Mesenchymal stem cell (in vitro differentiated cells and primary cell): ENCODE measurements at regions not wholly inside any gene's neighbourhood (a gene's known extent, or its start where the extent isn't known, plus 50 kb on each side); places are given as distances from the start of the nearest gene placed in this dataset.
"Not testable (repeated sequence)": the region's sequence is repeated elsewhere in the genome, so short reads cannot be mapped to it uniquely, and the experiment has no call there.

Experiments used
- DNase-seq: peaks from one replicate; pipeline ENCODE4 v3.0.0-alpha.2; 2013
- H2AFZ ChIP-seq: one replicate; pipeline ENCODE4 v1.6.1; 2013; ENCODE audit warnings: low read depth, mild to moderate bottlenecking, control low read depth, inconsistent platforms, low read length, moderate library complexity
- H2AK5ac ChIP-seq: 2 replicates; pipeline ENCODE4 v1.6.1; 2013; ENCODE audit warnings: low read length, moderate library complexity, mild to moderate bottlenecking, inconsistent platforms; ENCODE audit not compliant: severe bottlenecking
- H2BK120ac ChIP-seq: one replicate; pipeline ENCODE4 v1.6.1; 2013; ENCODE audit warnings: low read depth, mild to moderate bottlenecking, inconsistent platforms, low read length, moderate library complexity
- H2BK12ac ChIP-seq, 2 experiments: one replicate each; pipeline ENCODE4 v1.6.1; 2013; ENCODE audit warnings: inconsistent platforms in 2 of 2, low read length in 2 of 2, mild to moderate bottlenecking in 2 of 2, moderate library complexity in 2 of 2, control low read depth in 1 of 2
- H2BK15ac ChIP-seq: one replicate; pipeline ENCODE4 v1.6.1; 2013; ENCODE audit warnings: mild to moderate bottlenecking, low read depth, inconsistent platforms; ENCODE audit not compliant: poor library complexity, severe bottlenecking
- H2BK5ac ChIP-seq: 2 replicates; pipeline ENCODE4 v1.6.1; 2013; ENCODE audit warnings: low read depth, mild to moderate bottlenecking, low read length, control low read depth, inconsistent platforms; ENCODE audit not compliant: poor library complexity, severe bottlenecking
- H3K14ac ChIP-seq, 2 experiments: one replicate each; pipeline ENCODE4 v1.6.1; 2013; ENCODE audit warnings: inconsistent platforms in 2 of 2, low read length in 2 of 2, control low read depth in 1 of 2, mild to moderate bottlenecking in 1 of 2, moderate library complexity in 1 of 2
- H3K18ac ChIP-seq, 2 experiments: one replicate each; pipeline ENCODE4 v1.6.1; 2013; ENCODE audit warnings: inconsistent platforms in 2 of 2, low read length in 2 of 2, control low read depth in 1 of 2, low read depth in 1 of 2, mild to moderate bottlenecking in 1 of 2
- H3K23ac ChIP-seq, 2 experiments: one replicate each; pipeline ENCODE4 v1.6.1; 2013; ENCODE audit warnings: inconsistent platforms in 2 of 2, low read length in 2 of 2, mild to moderate bottlenecking in 2 of 2, moderate library complexity in 2 of 2, control low read depth in 1 of 2
- H3K27ac ChIP-seq: 2 replicates; pipeline ENCODE4 v1.5.1; 2013; ENCODE audit warnings: mild to moderate bottlenecking, moderate library complexity, low read length, control low read depth, inconsistent platforms; ENCODE audit not compliant: poor library complexity, severe bottlenecking
- H3K27me3 ChIP-seq, 2 experiments: 2 replicates each; pipeline versions ENCODE4 v1.6.1 to v1.7.0; 2013; ENCODE audit warnings: low read length in 2 of 2, mild to moderate bottlenecking in 2 of 2, moderate library complexity in 2 of 2, control low read depth in 1 of 2, inconsistent platforms in 1 of 2; ENCODE audit not compliant: control insufficient read depth in 1 of 2, insufficient read depth in 1 of 2
- H3K36me3 ChIP-seq, 2 experiments: 2 replicates each; pipeline versions ENCODE4 v1.6.1 to v1.7.0; 2013; ENCODE audit warnings: low read length in 2 of 2, control low read depth in 1 of 2, inconsistent platforms in 1 of 2, low read depth in 1 of 2, mild to moderate bottlenecking in 1 of 2; ENCODE audit not compliant: insufficient read depth in 2 of 2, control insufficient read depth in 1 of 2
- H3K4ac ChIP-seq, 2 experiments: one replicate each; pipeline ENCODE4 v1.6.1; 2013; ENCODE audit warnings: inconsistent platforms in 2 of 2, low read length in 2 of 2, mild to moderate bottlenecking in 2 of 2, moderate library complexity in 2 of 2, control low read depth in 1 of 2, low read depth in 1 of 2
- H3K4me1 ChIP-seq: 2 replicates; pipeline ENCODE4 v1.6.1; 2013; ENCODE audit warnings: low read depth, low read length, control low read depth; ENCODE audit not compliant: control insufficient read depth, insufficient read depth
- H3K4me2 ChIP-seq: 2 replicates; pipeline ENCODE4 v1.6.1; 2013; ENCODE audit warnings: low read length, mild to moderate bottlenecking, inconsistent platforms; ENCODE audit not compliant: poor library complexity, severe bottlenecking
- H3K4me3 ChIP-seq, 2 experiments: 2 replicates each; pipeline versions ENCODE4 v1.5.1 to v1.7.0; 2013; ENCODE audit warnings: low read length in 2 of 2, mild to moderate bottlenecking in 2 of 2, control low read depth in 1 of 2, low read depth in 1 of 2; ENCODE audit not compliant: insufficient read depth in 1 of 2
- H3K79me1 ChIP-seq: replicated peaks from 2 replicates; pipeline ENCODE4 v1.6.1; 2013; ENCODE audit warnings: mild to moderate bottlenecking, control low read depth, low read length, inconsistent platforms; ENCODE audit not compliant: poor library complexity, severe bottlenecking
- H3K9ac ChIP-seq: 2 replicates; pipeline ENCODE4 v1.7.0; 2013; ENCODE audit warnings: mild to moderate bottlenecking, low read length, moderate library complexity
- H3K9me3 ChIP-seq: 2 replicates; pipeline ENCODE4 v1.7.0; 2013; ENCODE audit warnings: mild to moderate bottlenecking, low read length; ENCODE audit not compliant: control insufficient read depth
- H4K8ac ChIP-seq: one replicate; pipeline ENCODE4 v1.6.1; 2013; ENCODE audit warnings: inconsistent platforms, mild to moderate bottlenecking, low read length, moderate library complexity
- H4K91ac ChIP-seq: one replicate; pipeline ENCODE4 v1.6.1; 2013; ENCODE audit warnings: mild to moderate bottlenecking, low read length, inconsistent platforms
- WGBS: methylation state at CpG from one replicate; pipeline ENCODE4 v1.1.7; 2013; ENCODE audit warnings: mixed read lengths; 5-methylcytosine and 5-hydroxymethylcytosine counted together

DNA sequence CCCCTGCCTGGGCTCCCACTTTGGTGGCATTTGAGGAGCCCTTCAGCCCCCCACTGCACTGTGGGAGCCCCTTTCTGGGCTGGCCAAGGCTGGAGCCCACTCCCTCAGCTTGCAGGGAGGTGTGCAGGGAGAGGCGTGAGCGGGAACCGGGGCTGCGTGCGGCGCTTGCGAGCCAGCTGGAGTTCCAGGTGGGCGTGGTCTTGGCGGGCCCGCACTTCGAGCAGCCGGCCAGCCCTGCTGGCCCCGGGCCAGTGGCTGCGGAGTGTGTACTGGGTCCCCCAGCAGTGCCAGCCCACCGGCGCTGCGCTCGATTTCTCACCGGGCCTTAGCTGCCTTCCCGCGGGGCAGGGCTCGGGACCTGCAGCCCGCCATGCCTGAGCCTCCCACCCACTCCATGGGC, 94.5 kb upstream of the METAP2 start:
- no CpG with 5 or more reads among the region's 23 CpGs for WGBS
- not testable (repeated sequence) for H3K27me3 ChIP-seq, H4K8ac ChIP-seq, H3K36me3 ChIP-seq, H3K9ac ChIP-seq, H2BK5ac ChIP-seq, H3K18ac ChIP-seq, H3K4me1 ChIP-seq, H3K23ac ChIP-seq, H2BK15ac ChIP-seq, H4K91ac ChIP-seq, H2BK12ac ChIP-seq, H3K79me1 ChIP-seq, H3K4me3 ChIP-seq, H2AK5ac ChIP-seq, H3K27ac ChIP-seq, H3K14ac ChIP-seq, H3K4me2 ChIP-seq, H3K9me3 ChIP-seq, H2BK120ac ChIP-seq, DNase-seq, H3K4ac ChIP-seq, H2AFZ ChIP-seq

GRCh38 chr12:95380334-95380733, 93.6 kb upstream of the METAP2 start:
- not testable (repeated sequence) for H3K79me1 ChIP-seq, H4K8ac ChIP-seq, H2BK120ac ChIP-seq, H2BK5ac ChIP-seq, H3K36me3 ChIP-seq, H3K4ac ChIP-seq, H2BK12ac ChIP-seq, H3K9me3 ChIP-seq, H3K4me3 ChIP-seq, H2AFZ ChIP-seq, H3K18ac ChIP-seq, H3K4me2 ChIP-seq, H3K23ac ChIP-seq, DNase-seq, H3K4me1 ChIP-seq, H3K27me3 ChIP-seq, H2BK15ac ChIP-seq, H3K27ac ChIP-seq, H3K14ac ChIP-seq, H2AK5ac ChIP-seq, H3K9ac ChIP-seq, H4K91ac ChIP-seq
- 94% methylated on average over 14 of the region's 14 CpGs for WGBS

DNA sequence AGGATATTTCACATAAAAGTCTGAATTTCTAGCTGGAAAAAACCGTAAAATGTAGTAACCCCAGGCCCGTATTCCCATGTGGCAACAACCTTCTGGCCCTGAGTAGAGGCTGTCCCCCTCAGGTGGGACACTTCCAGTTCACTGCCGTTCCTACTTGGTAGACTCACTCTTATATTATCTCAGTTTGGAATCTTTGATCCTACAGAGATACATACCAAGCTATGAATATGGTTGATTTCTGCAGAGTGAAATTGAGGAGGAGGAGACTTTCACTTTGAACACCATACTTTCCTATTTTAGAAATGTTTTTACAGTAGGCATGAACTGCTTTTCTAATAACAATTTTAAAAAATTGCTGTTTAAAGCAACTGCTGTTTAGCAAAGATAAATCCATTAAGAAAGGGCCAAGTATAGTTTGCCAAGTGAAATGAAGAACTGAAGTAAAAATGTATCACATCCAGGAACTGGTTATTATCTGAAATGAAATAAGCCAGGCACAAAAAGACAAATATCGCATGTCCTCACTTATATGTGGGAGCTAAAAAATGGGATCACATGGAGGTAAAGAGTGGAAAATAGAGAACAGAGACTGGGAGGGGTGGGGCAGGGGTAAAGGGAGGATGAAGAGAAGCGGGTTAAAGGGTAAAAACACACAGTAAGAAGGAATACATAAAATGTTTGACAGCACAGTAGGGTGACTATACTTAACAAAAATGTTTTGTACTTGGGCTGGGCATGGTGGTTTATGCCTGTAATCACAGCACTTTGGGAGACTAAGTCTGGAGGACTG, 92.8 kb upstream of the METAP2 start:
- 91% methylated on average over 4 of the region's 5 CpGs for WGBS

GRCh38 chr12:95383920-95384319, 90.0 kb upstream of the METAP2 start:
- H3K23ac ChIP-seq, H3K4ac ChIP-seq, H2AK5ac ChIP-seq, H3K27ac ChIP-seq, H2BK120ac ChIP-seq, H2BK5ac ChIP-seq, H4K8ac ChIP-seq, H2BK15ac ChIP-seq, H3K14ac ChIP-seq, H3K18ac ChIP-seq, H3K9me3 ChIP-seq, H4K91ac ChIP-seq, DNase-seq, H3K4me2 ChIP-seq, H2BK12ac ChIP-seq, H3K79me1 ChIP-seq, H2AFZ ChIP-seq, H3K27me3 ChIP-seq, H3K4me1 ChIP-seq, H3K36me3 ChIP-seq: not testable (repeated sequence)
- Histone ChIP-seq H3K4me3 (peak overlapping the region in 1 of 2 experiments; percentile 61), H3K9ac (peak overlapping the region; percentile 71)
- WGBS, result 91% methylated on average over 8 of the region's 8 CpGs

More for the DNA sequence above, 92.8 kb upstream of the METAP2 start:
- no peak overlapping the region for H2BK5ac ChIP-seq
- H2AK5ac ChIP-seq, result no peak overlapping the region
- no peaks in the 10 kb centered on the region for H3K9me3 ChIP-seq
- no peak overlapping the region for H3K14ac ChIP-seq
- no peak overlapping the region for H4K8ac ChIP-seq
- H3K23ac ChIP-seq, result no peak overlapping the region
- no peak overlapping the region for H3K4ac ChIP-seq
- H3K9ac ChIP-seq, result no peak overlapping the region
- H3K27me3 ChIP-seq, result peaks cover 3% of the 10 kb centered on the region in 2 experiments
- no peak overlapping the region for H2AFZ ChIP-seq
- no peak overlapping the region for H2BK15ac ChIP-seq
- H2BK120ac ChIP-seq, result no peak overlapping the region
- no peak for DNase-seq
- H3K4me2 ChIP-seq, result no peak overlapping the region
- H3K79me1 ChIP-seq, result no peaks in the 10 kb centered on the region
- no peak overlapping the region for H3K27ac ChIP-seq
- H3K4me1 ChIP-seq, result no peaks in the 10 kb centered on the region
- no peak overlapping the region for H3K18ac ChIP-seq
- no peaks in the 10 kb centered on the region for H3K36me3 ChIP-seq
- no peak overlapping the region for H2BK12ac ChIP-seq
- no peak overlapping the region for H4K91ac ChIP-seq
- no peak overlapping the region for H3K4me3 ChIP-seq
